HG03439 (cell line): ENCODE measurements at regions not wholly inside any gene's neighbourhood (a gene's known extent, or its start where the extent isn't known, plus 50 kb on each side); places are given as distances from the start of the nearest gene placed in this dataset.

Source experiments
- ATAC-seq: cut with Tn5 transposase; IDR thresholded peaks from one replicate; pipeline ENCODE4 v1.9.1; 2021; ENCODE audit warnings: mild to moderate bottlenecking, moderate library complexity; ENCODE audit not compliant: unreplicated experiment

GRCh38 chr7:81606078-81606863 lies 163.6 kb downstream of the HGF start:
- ATAC-seq, result no peak

DNA sequence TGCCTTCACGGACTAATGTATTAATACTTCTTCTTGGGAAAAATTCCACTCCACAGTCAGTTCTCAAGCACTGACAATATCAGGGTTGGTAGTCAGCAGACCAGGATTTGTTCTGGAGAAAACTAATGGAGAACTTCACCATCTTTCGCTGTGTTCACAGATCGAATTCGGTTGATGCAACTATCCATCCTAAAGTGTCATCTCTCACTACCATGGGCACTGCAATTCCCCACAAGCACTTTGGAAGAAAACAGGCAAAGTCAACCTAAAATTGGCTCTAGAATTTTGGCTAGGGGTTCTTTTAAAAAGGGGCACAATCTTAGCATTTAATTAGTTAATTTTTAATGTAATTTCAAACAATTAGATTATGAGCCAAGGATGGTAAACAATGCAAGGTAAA lies 164.4 kb downstream of the HGF start:
- ATAC-seq, result no peak

GRCh38 chr7:81604808-81605174 lies 165.1 kb downstream of the HGF start:
- no peak for ATAC-seq

- ATAC-seq, result no peak
Measured at GRCh38 chr7:81604075-81604807, 165.6 kb downstream of the HGF start.

DNA sequence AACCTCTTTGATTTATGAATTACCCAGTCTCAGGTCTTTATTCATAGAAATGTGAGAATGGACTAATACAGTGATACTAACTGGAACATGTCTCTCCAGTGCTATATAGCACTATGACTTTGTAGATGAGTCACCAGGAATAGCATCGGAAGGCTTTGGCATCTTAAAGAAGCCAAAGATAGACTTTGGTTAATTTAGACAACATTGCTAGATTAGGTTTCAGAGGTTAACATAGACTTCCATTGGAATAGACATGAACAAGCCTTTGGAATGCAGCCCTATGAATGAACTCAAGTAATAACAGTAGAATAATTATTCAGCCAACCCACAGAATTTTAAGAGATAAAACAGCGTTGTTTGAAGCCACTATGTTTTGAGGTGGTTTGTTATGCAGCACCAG lies 169.2 kb downstream of the HGF start:
- ATAC-seq, result no peak

DNA sequence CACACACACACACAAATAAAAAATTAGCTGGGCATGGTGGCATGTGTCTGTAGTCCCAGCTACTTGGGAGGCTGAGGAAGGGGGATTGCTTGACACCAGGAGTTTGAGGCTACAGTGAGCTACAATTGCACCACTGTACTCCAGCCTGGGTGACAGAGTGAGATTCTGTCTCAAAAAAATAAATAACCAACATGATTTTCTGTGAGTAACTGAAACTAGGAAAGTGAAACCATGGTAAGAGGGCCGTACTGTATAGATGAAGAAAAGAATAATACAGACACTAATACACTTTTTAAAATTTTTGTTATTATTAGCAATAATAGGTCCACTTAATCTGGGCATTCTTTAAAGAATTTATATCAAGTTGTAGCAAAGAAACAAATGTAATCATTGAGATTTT lies 170.9 kb downstream of the HGF start:
- ATAC-seq, result no peak

- no peak for ATAC-seq
Measured at GRCh38 chr7:81594767-81595166, 175.1 kb downstream of the HGF start.

- no peak for ATAC-seq
Measured at GRCh38 chr7:81590131-81590530, 179.7 kb downstream of the HGF start.

GRCh38 chr7:81584667-81585066 lies 185.2 kb downstream of the HGF start:
- no peak for ATAC-seq

DNA sequence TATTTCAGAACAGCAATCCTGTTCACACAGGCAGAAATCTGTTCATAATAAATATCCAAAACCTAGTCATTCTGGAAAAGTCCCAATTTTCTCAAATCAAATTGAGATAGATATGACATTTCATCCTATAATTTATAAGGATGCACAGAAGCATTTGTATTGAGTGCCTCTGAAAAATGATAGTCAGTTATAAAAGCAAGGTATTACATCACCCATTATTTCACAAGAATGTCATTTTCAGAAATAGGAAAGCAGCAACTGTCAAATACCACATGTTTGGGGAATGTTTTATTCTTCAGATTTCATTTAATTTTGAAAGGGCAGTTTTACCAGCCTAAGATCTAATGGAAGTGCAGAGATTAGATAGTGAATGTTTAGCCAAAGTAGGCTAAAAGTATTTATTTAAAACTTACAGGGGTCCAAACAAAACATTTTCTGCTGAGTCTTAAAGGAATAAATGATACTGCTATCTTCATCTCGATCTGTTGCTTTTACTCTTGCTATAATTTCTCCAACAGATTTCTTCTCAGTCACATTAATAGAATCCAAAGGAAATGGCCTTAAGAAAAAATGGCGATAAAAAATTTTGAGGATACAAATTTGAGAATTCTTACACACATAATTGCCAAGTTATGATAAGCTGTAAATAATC lies 185.8 kb downstream of the HGF start:
- ATAC-seq, result no peak

- ATAC-seq, result no peak
Measured at GRCh38 chr7:81583090-81583489, 186.8 kb downstream of the HGF start.

DNA sequence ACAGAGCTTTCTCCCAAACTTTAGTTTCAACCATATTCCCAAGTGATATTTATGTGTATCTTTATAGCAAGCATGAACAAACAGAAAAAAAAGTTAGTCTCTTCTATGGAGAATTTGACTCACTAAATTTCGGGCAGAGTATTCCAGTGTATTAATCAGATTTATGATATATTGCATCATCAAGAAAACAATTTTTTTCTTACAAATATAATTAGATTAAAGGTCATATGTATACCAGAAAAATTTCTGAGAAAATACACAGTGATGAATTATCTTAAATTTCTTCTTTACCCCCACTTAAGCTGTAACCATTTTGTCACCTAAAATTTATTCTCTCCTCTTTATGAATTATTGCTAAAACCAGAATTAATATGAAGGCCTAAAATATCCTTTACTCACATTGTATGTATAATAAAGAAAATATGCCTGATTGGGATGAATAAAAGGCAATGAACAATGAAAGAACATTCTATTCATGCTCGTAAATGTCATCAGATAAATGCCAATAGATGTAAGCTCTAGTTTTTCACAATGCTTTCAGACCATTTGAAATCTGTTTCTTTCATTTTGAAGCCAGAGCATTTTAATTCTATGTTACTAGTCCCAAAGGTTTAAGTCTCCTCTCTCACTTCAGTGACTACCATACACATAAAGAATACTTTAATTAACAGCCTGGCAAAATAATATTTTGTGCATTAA lies 192.1 kb downstream of the HGF start:
- ATAC-seq, result no peak

GRCh38 chr7:81574723-81575326 lies 195.0 kb downstream of the HGF start:
- no peak for ATAC-seq

DNA sequence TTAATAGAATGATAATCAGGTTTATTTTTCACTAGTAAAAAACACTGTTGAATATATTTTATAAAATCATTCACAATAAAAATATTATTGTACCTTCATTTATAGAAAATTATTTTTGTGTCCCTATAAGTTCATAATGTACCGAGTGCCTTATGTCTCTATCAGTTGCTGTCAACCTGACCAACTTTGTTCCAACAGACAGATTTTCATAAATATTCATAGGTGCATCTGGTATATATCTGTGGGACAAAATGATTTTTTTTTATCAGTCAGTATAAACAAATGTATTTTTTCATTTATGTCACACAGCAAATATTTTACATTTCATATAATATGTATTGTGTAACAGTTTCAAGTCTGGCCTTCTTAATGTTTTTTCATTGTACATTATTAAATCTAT lies 195.9 kb downstream of the HGF start:
- no peak for ATAC-seq

DNA sequence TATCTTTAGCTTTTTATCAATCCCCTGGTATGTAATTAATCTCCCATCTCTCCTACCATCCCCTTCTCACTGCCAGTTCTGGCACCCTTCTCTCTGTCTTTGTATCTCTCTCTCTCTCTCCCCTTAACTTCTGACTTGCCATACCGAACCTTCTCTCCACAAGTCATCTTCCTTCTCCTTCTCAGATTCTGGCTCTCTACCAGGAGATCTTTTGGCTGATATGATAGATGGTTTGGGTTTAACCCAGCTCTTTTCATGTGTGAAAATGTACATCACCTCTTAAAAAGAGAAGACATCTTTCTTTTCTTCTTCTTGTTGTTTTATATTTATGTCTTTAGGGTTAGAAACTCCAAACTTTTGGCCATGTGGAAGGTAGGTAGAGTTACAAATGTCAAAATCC lies 196.7 kb downstream of the HGF start:
- no peak for ATAC-seq

- no peak for ATAC-seq
Measured at GRCh38 chr7:81562581-81562980, 207.3 kb downstream of the HGF start.

GRCh38 chr7:81560708-81561107 lies 209.1 kb downstream of the HGF start:
- ATAC-seq, result no peak

- no peak for ATAC-seq
Measured at GRCh38 chr7:81549484-81550016, 220.3 kb downstream of the HGF start.

GRCh38 chr7:81534996-81535395 lies 234.9 kb downstream of the HGF start:
- no peak for ATAC-seq

DNA sequence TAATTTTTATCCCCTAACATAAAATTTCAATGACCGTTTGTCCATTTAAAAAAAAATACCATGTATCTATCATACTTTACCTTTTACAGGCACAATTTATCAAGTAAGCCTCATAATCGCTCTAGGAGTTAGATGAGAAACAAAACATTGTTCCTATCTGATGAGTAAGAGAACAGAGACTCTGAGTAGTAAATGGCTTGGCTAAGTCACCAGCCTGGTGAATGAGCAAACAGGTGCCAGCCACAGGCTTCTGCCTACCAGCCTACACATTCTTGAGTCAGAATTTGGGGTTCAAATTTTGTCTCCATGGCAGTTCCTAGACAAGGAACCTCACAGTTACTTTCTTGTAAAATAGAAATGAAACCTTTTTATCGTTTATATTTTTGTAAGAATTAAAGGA lies 235.4 kb downstream of the HGF start:
- ATAC-seq, result no peak

- ATAC-seq, result no peak
Measured at GRCh38 chr7:81533931-81534330, 235.9 kb downstream of the HGF start.
